ENCODE measurements at regions not wholly inside any gene's neighbourhood (a gene's known extent, or its start where the extent isn't known, plus 50 kb on each side); places are given as distances from the start of the nearest gene placed in this dataset.

- TF ChIP-seq POLR2A (IDR thresholded peaks at IDR 0.05) (no peak), CTCF (IDR thresholded peaks at IDR 0.05) (no peak), POLR2AphosphoS5 (IDR thresholded peaks at IDR 0.05) (no peak), EP300 (IDR thresholded peaks at IDR 0.05; ENCODE audit: low read depth) (no peak)
These were observed 63.7 kb upstream of the CCBE1 start for GRCh38 chr18:59760619-59761600.
